Fibroblast of skin of right biceps (primary cell): ENCODE measurements at regions not wholly inside any gene's neighbourhood (a gene's known extent, or its start where the extent isn't known, plus 50 kb on each side); places are given as distances from the start of the nearest gene placed in this dataset.
"Not testable (repeated sequence)": the region's sequence is repeated elsewhere in the genome, so short reads cannot be mapped to it uniquely, and the experiment has no call there.

Experiments used
- DNase-seq: peaks from one replicate; pipeline ENCODE4 v3.0.0-alpha.2; 2013

DNA sequence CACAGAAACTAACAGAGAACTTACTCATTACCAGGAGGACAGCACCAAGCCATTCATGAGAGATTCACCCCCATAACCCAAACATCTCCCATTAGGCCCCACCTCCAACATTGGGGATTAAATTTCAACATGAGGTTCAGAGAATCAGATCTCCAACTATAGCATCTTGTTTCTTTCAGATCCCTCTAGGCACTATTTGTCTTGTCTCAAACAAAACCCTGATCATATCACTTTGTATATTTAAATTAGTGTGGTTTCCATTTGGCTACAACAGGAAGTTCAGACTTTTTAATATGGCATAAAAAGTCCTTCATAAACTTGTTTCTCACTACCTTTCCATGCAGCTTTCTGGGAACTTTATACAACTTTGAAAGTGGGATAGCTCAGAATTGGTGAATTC is 699.0 kb upstream of the MIR17HG start:
- no peak for DNase-seq

DNA sequence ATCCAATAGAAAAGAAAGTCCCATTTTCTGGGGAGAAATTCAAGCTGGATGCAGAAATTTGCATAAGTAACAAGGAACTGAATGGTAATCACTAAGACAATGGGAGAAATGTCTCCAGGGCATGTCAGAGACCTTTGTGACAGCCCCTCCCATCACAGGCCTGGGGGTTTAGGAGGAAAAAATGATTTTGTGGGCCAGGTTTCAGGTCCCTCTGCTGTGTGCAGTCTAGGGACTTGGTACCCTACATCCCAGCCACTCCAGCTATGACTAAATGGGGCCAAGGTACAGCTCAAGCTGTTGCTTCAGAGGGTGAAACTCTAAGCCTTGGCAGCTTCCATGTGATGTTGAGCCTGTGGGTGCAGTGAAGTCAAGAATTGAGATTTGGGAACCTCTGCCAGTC is 695.5 kb upstream of the MIR17HG start:
- no peak for DNase-seq

DNA sequence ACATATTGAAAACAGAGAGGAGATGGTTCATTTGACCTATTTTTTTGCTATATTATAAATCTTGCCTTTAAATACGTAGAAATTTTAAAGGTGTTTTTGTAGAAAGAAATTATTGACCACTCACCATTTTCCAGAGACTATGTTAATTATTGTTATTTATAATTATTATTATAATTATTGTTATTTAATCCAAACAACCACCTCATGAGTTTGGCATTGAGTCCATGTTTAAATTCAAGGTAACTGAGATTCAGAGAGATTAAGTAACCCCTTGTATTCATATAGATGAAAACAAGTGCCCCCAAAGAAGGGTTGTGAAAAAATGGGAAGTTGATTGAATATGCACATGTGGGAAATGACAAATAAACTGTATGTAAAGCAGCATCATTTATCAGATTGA is 692.5 kb upstream of the MIR17HG start:
- no peak for DNase-seq

DNA sequence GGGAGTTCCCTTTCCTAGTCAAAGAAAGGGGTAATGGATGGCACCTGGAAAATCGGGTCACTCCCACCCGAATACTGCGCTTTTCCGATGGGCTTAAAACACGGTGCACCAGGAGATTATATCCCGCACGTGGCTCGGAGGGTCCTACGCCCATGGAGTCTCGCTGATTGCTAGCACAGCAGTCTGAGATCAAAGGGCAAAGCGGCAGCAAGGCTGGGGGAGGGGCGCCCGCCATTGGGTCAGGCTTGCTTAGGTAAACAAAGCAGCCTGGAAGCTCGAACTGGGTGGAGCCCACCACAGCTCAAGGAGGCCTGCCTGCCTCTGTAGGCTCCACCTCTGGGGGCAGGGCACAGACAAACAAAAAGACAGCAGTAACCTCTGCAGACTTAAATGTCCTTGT is 683.3 kb upstream of the MIR17HG start:
- not testable (repeated sequence) for DNase-seq

DNA sequence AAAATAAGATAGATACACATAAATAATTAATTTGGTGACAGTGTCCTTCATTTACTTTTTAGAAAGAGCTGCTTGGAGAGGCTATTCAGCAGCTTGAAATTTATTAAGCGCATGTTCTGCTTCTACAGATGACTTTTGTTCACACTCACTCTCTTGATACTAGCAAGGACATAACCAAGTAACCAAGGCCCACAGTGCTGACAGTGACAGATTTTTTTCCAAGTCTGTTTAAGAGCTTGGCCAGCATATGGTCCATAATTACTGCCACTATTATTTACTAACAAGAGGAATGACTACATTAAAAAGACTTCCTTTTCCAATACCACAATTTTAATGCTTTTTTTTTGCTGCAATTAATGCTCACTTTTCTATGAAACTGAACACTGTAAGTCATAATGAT is 673.7 kb upstream of the MIR17HG start:
- no peak for DNase-seq

DNA sequence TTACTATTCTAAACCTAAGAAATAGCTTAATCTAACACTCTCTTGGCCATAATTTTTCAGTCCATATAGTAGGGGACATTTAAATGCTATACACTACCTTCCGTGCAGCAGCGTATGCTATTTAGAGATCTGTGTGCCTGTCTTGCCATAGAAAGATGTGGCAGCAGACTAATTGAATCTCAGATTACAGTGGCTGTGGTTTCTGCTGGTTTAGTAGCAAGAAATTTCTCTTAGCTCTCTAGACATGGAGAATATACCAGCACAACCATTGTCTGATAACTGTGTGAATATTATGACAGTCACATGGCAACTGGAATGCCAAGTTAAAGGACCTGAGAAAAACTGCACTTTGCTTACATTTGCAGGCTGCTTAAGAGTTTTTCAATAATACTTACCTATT is 672.4 kb upstream of the MIR17HG start:
- no peak for DNase-seq

DNA sequence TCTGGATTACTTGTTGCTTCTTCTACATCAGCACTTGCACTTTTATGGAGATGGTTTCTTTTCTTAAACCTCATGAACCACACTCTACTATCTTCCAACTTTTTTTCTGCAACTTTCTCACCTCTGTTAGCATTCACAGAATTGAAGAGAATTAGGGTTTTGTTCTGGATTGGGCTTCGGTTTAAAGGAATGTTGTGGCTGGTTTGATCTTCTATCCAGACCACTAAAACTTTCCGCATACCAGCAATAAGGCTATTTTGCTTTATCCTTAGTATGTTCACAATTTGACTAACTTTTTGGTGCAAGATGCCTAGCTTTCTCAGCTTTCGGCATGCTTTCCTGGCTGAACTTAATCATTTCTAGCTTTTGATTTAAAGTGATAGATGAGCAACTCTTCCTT is 666.7 kb upstream of the MIR17HG start:
- DNase-seq: no peak

DNA sequence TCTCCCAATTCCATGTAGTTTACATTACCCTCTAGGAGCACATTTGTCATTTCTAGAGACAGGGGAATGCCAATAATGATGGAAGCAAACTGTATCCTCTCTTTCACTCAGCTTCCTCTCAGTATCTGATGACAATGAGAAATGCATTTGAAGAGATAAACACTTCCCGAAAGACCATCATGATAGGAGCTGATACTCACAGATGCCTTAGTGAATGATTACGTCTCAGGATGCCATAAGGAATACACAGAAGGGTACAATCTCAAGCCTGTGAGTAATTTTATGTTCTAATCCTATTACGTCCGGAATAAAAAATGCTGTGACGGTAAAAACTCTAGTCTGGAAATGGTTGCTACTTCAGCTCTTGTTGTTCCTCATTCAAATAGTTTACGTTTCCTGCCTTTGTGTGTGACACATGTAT is 663.8 kb upstream of the MIR17HG start:
- DNase-seq: peak; percentile 73

DNA sequence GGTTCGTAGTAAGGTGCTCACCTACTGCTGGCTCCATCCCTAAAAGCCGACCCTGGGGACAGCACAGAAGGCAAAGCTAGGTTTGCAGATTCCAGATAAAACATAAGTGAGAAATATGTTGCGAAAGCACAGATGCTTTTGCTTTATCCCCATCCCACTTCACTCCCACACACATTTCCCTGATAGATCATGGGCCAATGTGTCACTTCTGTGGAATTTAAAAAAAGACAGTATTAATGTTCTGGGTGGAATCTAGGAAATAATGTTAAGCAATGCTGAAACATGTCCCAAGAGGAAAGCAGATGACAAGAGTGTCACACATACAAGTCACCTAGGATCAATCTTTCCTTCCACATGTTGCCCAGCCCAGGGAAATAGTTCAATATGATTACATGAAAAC is 661.0 kb upstream of the MIR17HG start:
- DNase-seq: peak; percentile 82

DNA sequence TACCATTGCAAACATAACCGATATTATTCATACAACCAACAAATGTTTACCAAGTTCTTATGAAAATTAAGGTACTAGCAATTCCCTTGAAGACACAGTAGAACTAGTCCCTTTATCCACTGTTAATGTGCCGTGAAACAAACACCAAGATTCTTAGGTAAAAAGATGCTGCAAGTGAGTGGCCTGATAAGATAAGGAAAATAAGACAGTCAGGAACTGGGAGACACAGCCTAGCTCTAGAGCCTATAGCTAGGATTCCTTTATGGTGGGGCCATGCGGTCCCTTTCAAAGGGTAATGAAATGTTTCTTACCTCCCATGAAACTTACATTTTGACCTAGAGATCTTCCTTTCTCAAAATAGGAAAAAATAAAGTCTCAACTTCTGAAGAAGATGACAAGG is 658.4 kb upstream of the MIR17HG start:
- no peak for DNase-seq

DNA sequence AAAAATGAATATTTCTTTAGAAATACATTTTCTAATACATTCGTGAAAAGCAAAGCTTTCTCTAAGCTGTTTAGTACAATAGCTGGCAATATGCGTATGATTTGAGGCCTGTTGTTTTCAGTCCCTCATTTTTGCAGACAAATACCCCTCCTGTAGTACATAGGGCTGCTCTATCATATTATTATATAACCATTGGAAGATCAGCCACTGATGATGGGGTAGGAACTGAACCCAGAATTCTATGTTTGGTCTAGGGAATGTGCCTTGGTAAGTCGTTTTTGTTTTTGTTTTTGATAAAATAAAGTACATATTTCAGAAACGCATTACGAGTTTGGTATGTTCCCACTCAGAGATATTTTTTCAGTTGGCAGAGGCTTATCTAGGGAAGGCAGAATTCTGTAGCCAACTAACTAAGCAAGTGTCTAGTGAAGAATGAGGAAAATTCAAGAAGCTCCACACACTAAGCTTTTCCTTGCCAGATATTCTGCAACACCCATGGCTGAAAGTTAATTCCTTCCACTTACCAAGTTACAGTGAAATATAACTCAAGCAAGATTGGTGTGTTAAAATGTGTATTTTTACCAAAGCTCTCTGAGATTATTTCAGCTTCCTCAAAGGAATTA is 656.9 kb upstream of the MIR17HG start:
- peak; percentile 6 for DNase-seq

DNA sequence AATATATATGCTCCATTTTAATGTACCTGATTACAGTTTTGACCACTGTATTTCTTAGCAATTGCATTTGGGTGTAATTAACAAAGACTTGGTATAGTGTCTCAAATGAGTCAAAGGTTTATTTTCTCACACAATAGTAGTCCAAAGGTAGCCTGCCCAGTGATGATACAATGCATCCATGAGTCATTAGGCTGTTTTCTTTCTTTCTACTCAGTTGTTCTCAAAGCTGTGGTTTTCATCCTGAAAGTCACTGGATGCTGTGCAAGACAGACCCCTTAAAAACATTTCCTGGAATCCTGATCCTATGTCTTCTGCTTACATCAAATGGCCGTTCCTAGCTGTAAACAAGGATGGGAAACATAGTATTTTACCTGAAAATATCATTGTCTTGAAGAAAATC is 651.2 kb upstream of the MIR17HG start:
- DNase-seq: peak; percentile 49

DNA sequence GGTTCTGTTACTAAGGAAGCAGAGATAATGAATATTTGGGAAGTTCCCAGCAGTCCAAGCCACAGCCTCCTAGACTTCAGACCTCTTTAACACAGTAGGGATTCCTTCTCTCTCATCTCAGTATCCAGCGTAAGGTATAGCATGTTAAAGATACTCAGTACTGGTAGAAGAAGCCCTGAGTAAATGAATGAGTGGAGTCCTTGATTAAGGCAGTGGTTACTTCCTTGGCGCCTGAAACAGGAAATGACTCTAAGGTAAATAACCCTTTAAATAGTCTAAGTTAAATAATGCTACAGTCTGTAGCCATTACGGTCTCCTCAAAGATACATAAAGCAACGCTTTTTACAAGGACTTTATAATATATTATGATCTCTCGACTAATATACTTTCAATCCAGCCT is 650.8 kb upstream of the MIR17HG start:
- peak; percentile 18 for DNase-seq

DNA sequence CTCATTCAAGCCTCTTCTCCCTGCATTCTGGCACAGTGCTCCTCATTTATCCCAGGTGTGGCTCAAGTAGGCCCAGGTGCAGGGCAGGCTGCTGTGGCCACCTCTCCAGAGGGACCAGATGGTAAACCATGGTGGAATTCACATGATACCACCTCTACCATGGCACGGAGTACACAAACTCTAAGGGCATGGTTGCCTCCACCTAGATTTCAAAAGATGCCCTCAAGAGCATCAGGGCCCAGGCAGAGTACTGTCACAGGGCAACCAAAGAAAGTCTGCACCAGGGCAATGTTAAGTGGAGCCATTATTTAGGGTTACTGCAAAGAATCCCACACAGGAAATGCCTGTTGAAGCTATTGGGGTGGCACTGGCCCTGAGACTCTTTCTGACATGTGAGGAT is 647.1 kb upstream of the MIR17HG start:
- no peak for DNase-seq

DNA sequence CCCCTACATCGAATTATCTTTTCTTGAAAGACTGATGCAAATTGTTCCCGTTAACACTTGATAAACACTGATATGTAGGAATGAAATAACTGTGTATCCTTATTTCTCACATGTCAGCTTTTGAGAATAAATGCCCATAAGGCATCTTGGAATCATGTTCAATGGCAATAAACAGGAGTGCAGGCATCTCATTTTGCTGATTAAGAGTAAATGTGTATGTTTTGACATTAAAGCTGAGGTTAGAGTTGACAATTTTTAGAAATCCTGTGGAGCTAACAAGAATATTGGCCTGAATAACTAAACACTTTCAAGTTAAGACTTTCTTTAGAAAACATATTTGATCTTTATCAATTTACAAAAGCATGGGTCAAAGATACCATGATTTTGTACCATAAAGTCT is 646.2 kb upstream of the MIR17HG start:
- no peak for DNase-seq

DNA sequence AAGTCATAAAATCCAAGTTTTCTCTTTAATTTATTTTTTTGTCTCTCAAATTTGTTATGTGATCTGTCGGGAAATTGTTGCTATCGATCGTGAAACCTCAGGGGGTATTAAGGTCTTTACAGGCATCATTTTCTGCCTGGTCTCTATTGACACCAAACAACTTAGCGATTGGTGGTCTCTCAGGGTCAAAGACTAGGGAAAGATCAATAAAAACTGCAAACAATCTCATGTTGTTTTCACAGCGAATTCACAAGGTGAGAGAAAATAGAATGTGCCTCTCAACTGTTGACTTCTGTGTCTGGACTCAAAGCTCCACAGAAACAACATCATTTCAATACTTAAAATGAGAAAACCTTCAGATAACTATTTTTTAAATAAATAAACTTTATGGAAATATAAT is 645.4 kb upstream of the MIR17HG start:
- no peak for DNase-seq

DNA sequence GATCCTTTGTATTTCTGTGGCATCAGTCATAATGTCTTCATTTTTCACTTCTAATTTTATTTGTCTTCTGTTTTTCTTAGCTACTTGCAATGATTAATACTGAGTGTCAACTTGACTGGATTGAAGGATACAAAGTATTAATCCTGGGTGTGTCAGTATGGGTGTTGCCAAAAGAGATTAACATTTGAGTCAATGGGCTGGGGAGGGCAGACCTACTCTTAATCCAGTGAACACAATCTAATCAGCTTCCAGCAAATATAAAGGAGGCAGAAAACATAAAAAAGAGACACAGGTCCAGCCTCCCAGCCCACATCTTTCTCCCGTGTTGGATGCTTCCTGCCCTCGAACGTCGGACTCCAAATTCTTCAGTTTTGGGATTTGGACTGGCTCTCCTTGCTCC is 640.9 kb upstream of the MIR17HG start:
- no peak for DNase-seq

DNA sequence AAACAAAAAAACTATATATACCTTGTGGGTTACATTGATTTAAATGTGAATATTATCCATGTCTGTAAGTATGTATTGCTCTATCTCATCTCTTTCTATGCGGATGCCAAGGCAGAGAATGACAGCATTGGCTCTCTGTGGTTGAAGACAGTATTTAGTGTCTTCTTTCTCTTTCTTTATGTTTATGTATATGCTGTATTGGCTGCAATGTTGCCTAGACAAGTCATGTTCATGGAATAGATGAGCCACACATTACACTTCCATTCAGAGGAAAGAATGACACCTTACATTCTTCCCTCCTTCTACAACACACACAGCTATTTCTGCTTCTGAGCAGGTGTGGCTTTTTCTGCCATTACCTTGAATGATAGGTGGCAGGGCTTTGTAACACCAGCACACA is 639.4 kb upstream of the MIR17HG start:
- DNase-seq: no peak

DNA sequence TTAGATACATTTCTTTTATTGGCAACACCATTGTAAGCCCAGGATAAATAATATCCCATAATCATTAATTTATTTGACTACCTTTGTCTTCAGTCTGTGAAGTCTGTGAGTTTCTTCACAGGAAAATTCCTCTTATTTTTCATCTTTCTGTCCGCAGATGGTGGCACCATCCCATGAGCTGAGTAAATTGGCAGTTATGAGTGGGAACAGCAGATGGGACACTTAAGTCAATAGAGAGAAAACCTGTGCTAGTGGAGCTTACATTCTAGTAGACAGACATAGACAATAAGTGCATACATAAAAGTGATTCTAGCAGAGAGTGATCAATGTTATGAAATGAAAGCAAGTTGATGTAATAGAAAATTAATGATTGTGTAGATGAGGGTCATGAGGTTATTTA is 638.2 kb upstream of the MIR17HG start:
- DNase-seq: no peak

DNA sequence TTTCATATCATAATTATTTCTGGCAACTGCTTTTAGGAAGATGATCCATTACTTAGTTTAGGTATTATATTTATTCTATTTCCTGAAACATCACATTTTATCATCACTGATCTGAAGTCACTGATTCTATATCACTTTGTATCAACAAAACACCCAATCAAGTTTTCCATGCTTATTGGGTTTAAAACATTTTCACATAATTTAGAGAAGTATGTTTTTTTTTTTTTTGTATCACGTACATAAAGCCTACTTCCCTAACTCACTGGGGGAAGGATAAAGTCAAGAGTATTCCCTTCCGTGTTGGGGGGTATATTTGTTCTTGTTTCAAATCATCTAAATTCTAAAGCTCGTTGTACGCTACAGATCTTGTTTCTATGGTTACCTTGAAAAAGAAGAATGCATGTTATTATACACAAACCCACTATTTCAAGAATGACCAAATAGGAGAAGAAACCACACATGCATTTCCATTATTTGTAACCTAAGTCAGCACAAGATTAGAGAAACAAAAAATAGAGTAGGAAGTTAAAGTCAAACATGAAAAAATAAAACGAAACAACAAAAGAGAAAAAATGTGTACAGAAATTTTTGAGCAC is 637.2 kb upstream of the MIR17HG start:
- no peak for DNase-seq

DNA sequence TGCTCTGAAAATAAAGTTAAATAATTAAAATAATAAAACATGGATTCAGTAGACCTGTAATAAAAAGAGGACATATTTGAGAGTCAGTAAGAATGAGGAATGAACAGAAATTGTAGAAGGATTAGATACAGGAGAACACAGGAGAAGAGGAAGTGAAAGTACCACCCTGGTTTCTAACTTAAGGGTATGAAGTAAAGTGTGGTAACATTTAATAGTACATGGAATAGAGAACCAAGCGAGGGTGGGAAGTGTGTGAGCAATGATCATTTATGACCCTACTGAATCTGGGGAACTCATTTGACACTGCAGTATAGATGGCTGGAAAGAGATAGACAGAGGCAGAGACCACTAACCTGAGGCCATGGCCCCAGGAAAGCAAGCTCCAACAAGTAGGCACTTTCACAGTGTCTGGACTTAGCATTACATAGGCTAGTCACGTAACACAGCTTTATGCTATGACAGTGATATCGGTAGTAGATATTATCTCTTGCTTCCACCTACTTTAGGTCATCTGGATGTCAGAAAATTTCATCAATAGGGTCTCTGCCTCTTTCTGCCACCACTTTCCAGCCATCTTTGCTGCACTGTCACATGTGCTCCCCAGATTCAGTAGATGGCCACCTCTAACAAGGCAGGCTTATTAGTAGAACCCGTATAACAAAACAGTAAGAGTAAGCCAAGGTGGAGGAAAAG is 633.9 kb upstream of the MIR17HG start:
- no peak for DNase-seq

DNA sequence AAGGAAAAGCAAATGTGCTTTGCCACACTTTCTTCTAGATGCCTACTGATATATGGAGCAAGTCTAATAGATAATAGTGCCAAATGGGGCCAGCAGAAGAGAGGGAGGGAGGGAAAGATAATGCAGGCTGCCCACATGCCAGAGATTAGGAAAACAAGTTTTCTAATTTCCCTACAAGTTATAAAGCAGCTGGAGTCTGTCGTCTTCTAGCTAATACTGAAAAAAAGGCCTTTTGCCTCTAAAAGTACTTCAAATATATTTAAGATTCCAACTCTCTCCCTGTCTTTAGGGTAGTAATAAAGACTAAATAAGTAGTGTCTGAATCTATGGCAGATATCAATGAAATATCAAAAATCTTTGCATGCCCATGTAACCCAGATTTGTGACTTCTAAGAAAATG is 632.0 kb upstream of the MIR17HG start:
- DNase-seq: no peak

DNA sequence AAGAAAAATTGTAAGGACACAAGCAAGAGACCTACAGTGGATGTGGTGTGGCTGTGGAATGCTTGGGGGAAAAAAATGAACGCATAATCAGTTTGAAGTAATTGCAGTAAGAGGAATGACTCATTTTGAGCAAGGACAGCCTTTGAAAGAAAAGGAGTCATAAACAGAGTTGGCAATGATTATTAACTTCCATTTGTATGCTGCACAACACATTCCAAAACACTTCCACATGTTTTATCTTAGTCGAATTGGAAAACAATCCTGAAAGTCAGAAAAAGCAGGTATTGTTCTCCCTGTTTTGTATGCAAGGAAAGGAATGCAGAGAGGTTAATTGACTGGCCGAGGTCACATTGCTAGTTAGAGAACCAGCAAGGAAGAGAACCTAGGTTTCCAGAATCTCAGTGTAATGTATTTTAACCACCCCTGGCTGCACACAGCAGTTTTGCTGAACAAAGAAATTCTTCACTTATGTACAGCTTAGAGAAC is 630.0 kb upstream of the MIR17HG start:
- DNase-seq: peak; percentile 82

DNA sequence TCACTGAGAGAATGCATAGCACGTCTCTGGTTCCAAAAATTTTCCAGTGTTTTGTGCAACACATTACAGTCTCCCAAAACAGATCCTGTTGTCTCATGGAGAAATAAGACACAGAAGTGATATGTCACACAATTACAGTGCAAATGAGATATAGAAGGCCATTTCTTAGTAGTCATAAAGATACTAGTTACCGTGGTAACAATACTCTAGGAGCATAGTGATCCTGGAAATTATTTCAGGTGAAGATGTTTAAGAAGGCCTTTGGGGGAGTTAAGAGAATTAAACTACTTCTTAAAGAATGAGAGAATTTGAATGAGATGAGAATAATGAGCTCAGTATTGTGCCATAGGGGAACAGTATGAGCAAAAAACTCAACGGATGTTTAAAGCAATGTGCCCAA is 628.0 kb upstream of the MIR17HG start:
- DNase-seq: no peak

DNA sequence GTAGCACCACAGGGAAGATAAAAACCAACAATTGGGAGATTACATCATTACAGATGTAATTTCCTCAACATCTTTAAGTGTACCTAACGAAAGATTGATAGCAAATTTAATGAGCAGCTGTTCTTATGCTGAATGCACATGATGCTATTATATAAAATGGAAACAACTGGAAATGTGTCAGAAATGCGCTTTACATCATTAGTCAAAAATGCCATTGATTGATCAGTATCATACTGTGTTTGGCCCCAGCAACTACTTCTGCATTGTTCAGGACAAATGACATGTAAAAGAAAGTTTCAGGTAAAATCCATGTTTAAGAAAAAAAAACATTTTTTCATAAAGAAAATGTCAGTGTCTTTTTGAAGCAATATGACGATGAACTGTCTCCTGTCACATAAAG is 625.5 kb upstream of the MIR17HG start:
- DNase-seq: no peak
